CD4-positive, alpha-beta memory T cell (primary cell): ENCODE measurements at regions not wholly inside any gene's neighbourhood (a gene's known extent, or its start where the extent isn't known, plus 50 kb on each side); places are given as distances from the start of the nearest gene placed in this dataset.

Source experiments
- CTCF ChIA-PET: fragments of 350-600 bp; sonication (Branson Sonifier 250); formaldehyde crosslinking; loops from one replicate; lab custom pipeline; 2021; ENCODE audit warnings: inconsistent platforms; ENCODE audit not compliant: partially characterized antibody; lab: Charles Lee
- POLR2A ChIA-PET: fragments of 350-600 bp; sonication (Branson Sonifier 250); formaldehyde crosslinking; loops from one replicate; lab custom pipeline; 2021; ENCODE audit not compliant: partially characterized antibody; lab: Charles Lee
- DNase-seq, 5 donors: peaks; one replicate each; pipeline versions ENCODE4 v3.0.0 to v3.0.0-alpha.2; 2020 to 2022; ENCODE audit warnings: mixed read lengths in 1 of 5
- H3K27ac ChIP-seq: one replicate; pipeline ENCODE4 v1.7.0; 2013; ENCODE audit warnings: low read depth, low read length
- H3K27me3 ChIP-seq: 2 replicates; pipeline ENCODE4 v1.7.0; 2013; ENCODE audit warnings: mild to moderate bottlenecking, low read length, moderate library complexity; ENCODE audit not compliant: insufficient read depth
- H3K36me3 ChIP-seq: 2 replicates; pipeline ENCODE4 v1.7.0; 2013; ENCODE audit warnings: mild to moderate bottlenecking, low read length, moderate library complexity; ENCODE audit not compliant: insufficient read depth
- H3K4me1 ChIP-seq: 2 replicates; pipeline ENCODE4 v1.7.0; 2013; ENCODE audit warnings: mild to moderate bottlenecking, low read length, moderate library complexity; ENCODE audit not compliant: insufficient read depth
- H3K4me3 ChIP-seq, 2 donors: one replicate each; pipeline ENCODE4 v1.7.0; 2013; ENCODE audit warnings: low read length in 2 of 2, mild to moderate bottlenecking in 1 of 2
- H3K9me3 ChIP-seq, 2 donors: one replicate each; pipeline ENCODE4 v1.7.0; 2013; ENCODE audit warnings: low read length in 2 of 2, control low read depth in 1 of 2; ENCODE audit not compliant: control insufficient read depth in 1 of 2
- H3K27ac Mint-ChIP-seq, 7 donors: one replicate each; pipeline ENCODE4 v1.8.0; 2020 to 2021; ENCODE audit warnings: mixed read lengths in 7 of 7, mild to moderate bottlenecking in 6 of 7, inconsistent platforms in 3 of 7, moderate library complexity in 3 of 7
- H3K27me3 Mint-ChIP-seq, 2 donors: one replicate each; pipeline ENCODE4 v1.8.0; 2020 to 2021; ENCODE audit warnings: mixed read lengths in 2 of 2
- H3K36me3 Mint-ChIP-seq, 2 donors: one replicate each; pipeline ENCODE4 v1.8.0; 2020 to 2021; ENCODE audit warnings: mixed read lengths in 2 of 2, inconsistent platforms in 1 of 2, mild to moderate bottlenecking in 1 of 2
- H3K4me1 Mint-ChIP-seq, 4 donors: one replicate each; pipeline ENCODE4 v1.8.0; 2020 to 2021; ENCODE audit warnings: mixed read lengths in 4 of 4, mild to moderate bottlenecking in 1 of 4
- H3K4me3 Mint-ChIP-seq, 8 donors: one replicate each; pipeline ENCODE4 v1.8.0; 2020 to 2021; ENCODE audit warnings: mixed read lengths in 8 of 8, mild to moderate bottlenecking in 7 of 8, moderate library complexity in 6 of 8, inconsistent platforms in 3 of 8
- H3K9me3 Mint-ChIP-seq, 8 donors: one replicate each; pipeline ENCODE4 v1.8.0; 2020 to 2021; ENCODE audit warnings: mixed read lengths in 8 of 8, mild to moderate bottlenecking in 5 of 8, inconsistent platforms in 3 of 8, moderate library complexity in 1 of 8
- intact Hi-C: fragments of 100-400 bp; cut with micrococcal nuclease; formaldehyde crosslinking; loops from one replicate; pipeline ENCODE4 v1.15.1; 2023

DNA sequence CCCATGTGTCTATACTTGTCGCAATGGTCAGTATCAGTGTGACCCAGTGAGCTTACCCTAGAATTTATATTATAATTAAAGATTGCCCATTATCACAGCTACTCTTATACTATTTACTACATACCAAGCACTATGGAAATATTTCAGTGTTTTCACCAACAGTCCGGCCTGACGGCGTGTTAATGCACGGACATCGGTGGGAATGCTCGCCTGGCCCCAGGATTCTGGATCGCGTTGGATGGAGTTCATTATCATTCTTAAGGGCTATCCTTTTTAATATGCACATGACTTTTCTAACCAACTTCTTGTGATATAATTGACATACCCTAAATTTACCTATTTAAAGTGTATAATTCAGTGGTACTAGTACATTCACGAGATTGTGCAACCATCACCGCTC, 51.8 kb upstream of the AFDN start:
- no peaks in the 10 kb centered on the region for H3K27me3 ChIP-seq
- H3K9me3 ChIP-seq: no peaks in the 10 kb centered on the region
- no peaks in the 10 kb centered on the region for H3K4me1 ChIP-seq
- H3K36me3 ChIP-seq: no peaks in the 10 kb centered on the region
- no peak overlapping the region for H3K4me3 ChIP-seq
- Mint-ChIP-seq H3K9me3 (no peaks in the 10 kb centered on the region), H3K4me3 (no peak overlapping the region), H3K36me3 (no peaks in the 10 kb centered on the region), H3K4me1 (no peaks in the 10 kb centered on the region), H3K27ac (no peak overlapping the region), H3K27me3 (peaks cover 11 to 16% of the 10 kb centered on the region in 2 donors)
- CTCF ChIA-PET: no interaction called here
- intact Hi-C loops: no loop called here
- H3K27ac ChIP-seq: no peak overlapping the region
- DNase-seq: no peak
- POLR2A ChIA-PET: no interaction called here

DNA sequence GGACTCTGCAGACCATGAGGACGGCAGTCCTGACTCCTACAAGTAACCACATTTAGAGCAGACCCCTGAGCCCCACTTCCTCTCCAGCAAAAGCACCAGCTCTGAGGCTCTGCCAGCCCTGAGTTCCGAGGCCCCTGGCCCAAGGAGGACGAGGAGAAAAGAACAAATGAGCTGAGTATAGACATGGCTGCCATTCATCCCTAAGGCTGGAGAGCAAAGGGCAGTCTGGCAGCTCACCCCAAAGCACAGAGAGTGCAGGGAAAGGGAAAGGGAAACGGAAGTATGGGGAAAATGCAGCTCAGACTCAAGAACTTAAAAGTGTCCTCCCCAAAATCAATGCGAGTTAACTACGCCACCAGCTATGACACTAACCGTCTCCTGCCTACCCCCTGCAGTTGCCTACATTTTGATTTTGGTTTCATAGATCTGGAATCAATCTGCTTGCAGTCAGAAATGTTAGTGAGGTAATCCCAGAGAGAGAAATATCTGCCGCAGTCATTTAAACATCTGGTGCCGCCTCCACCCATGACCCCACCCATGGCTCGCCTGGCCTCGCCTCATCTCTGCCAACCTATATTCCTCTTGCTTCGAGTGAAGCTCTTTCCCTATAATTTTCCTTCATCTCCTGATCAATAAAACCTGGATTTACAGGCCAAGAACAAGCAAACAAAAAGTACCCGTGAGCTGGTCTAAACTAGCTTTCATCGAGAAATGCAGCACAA, 49.6 kb upstream of the AFDN start:
- H3K27me3 ChIP-seq: no peaks in the 10 kb centered on the region
- Mint-ChIP-seq H3K9me3 (no peaks in the 10 kb centered on the region), H3K4me3 (no peak overlapping the region), H3K36me3 (no peaks in the 10 kb centered on the region), H3K27ac (no peak overlapping the region), H3K27me3 (peaks cover 9 to 13% of the 10 kb centered on the region in 2 donors), H3K4me1 (no peaks in the 10 kb centered on the region)
- no peaks in the 10 kb centered on the region for H3K36me3 ChIP-seq
- no peaks in the 10 kb centered on the region for H3K9me3 ChIP-seq
- no peak overlapping the region for H3K4me3 ChIP-seq
- POLR2A ChIA-PET: no interaction called here
- DNase-seq: no peak
- H3K27ac ChIP-seq: no peak overlapping the region
- intact Hi-C loops: no loop called here
- H3K4me1 ChIP-seq: no peaks in the 10 kb centered on the region
- CTCF ChIA-PET: no interaction called here
